ENCODE measurements at regions not wholly inside any gene's neighbourhood (a gene's known extent, or its start where the extent isn't known, plus 50 kb on each side); places are given as distances from the start of the nearest gene placed in this dataset.

DNA sequence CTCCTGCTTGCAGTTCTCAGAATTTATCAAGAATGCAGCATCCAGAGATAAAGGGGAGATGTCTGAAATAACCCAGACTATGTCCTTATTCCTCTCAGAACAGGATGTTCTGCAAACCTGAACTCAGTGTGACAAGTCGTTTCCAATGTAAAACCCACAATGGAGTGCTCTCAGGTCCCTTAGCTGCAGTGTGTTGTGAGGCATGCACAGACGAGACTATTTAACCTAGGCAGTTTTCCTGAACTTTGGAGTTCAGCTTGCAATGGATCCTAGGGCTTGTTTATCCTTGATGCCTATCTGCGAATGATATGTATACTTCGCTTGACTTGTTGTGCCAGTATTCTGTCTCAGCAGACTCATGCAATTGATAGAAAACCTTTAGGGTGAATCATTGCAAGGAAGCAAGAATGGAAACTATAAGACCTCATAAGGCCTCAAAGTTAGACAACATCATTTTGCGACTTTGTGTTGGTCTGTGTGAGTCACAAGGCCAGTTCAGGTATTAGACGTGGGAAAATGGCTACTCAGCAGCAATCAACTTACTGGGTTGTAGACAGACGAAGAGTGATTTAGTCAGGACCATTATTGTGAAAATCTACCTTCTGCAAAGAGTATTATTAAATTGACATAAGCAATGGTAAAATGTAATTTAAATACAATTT lies 2439.9 kb upstream of the PCDH20 start:
- ATAC-seq (no peak), DNase-seq (ENCODE audit: low read depth, low spot score) (no peak), FAIRE-seq (no peak)
- in situ Hi-C loops (cut with MboI) (no loop called here), intact Hi-C loops (cut with micrococcal nuclease; ENCODE audit: unreplicated experiment) (no loop called here)
- TF ChIP-seq CBX5 (IDR thresholded peaks at IDR 0.05; ENCODE audit: low read depth): no peak
- no peak for TF ChIP-seq ETV6 (conservative IDR thresholded peaks at IDR 0.05 in 1 of 2, IDR thresholded peaks at IDR 0.05 in 1 of 2; ENCODE audit: borderline replicate concordance in 1 of 2, low read depth in 1 of 2)
- TF ChIP-seq RFX5 (IDR thresholded peaks at IDR 0.05; ENCODE audit: low read depth, low read length): no peak
- TF ChIP-seq HDGF (IDR thresholded peaks at IDR 0.05): no peak
- TF ChIP-seq RELB (IDR thresholded peaks at IDR 0.05; ENCODE audit: low read depth): no peak
- no peak for TF ChIP-seq ZZZ3 (IDR thresholded peaks at IDR 0.05; ENCODE audit: control insufficient read depth, insufficient read length, low read depth)
- no peak for TF ChIP-seq KDM1A (IDR thresholded peaks at IDR 0.05; ENCODE audit: borderline replicate concordance)
- TF ChIP-seq NR2F1 (conservative IDR thresholded peaks at IDR 0.05): no peak
- TF ChIP-seq TCF3 (IDR thresholded peaks at IDR 0.05; ENCODE audit: borderline replicate concordance, insufficient read depth, low read depth, low read length): no peak
- no peak for TF ChIP-seq YBX1 (IDR thresholded peaks at IDR 0.05)
- TF ChIP-seq STAT1 (conservative IDR thresholded peaks at IDR 0.05): no peak
- TF ChIP-seq ASH2L (IDR thresholded peaks at IDR 0.05; ENCODE audit: borderline replicate concordance, low read depth): no peak
- TF ChIP-seq, protein P1, sequence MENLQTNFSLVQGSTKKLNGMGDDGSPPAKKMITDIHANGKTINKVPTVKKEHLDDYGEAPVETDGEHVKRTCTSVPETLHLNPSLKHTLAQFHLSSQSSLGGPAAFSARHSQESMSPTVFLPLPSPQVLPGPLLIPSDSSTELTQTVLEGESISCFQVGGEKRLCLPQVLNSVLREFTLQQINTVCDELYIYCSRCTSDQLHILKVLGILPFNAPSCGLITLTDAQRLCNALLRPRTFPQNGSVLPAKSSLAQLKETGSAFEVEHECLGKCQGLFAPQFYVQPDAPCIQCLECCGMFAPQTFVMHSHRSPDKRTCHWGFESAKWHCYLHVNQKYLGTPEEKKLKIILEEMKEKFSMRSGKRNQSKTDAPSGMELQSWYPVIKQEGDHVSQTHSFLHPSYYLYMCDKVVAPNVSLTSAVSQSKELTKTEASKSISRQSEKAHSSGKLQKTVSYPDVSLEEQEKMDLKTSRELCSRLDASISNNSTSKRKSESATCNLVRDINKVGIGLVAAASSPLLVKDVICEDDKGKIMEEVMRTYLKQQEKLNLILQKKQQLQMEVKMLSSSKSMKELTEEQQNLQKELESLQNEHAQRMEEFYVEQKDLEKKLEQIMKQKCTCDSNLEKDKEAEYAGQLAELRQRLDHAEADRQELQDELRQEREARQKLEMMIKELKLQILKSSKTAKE (IDR thresholded peaks at IDR 0.05; ENCODE audit: low read depth, poor library complexity, severe bottlenecking): no peak
- Histone ChIP-seq H3K36me3 (ENCODE audit: control insufficient read depth in 2 of 2, insufficient read depth in 2 of 2, low read length in 1 of 2) (no peaks in the 10 kb centered on the region), H3K4me1 (ENCODE audit: control insufficient read depth, insufficient read depth, low read length) (no peaks in the 10 kb centered on the region), H3K4me2 (ENCODE audit: control insufficient read depth, insufficient read depth) (no peak overlapping the region), H3K9me3 (replicated peaks; ENCODE audit: control insufficient read depth, insufficient read depth, low read length) (no peaks in the 10 kb centered on the region), H3K9ac (ENCODE audit: control insufficient read depth, insufficient read depth, low read length) (no peak overlapping the region), H3K79me2 (ENCODE audit: control insufficient read depth, insufficient read depth, low read length) (no peaks in the 10 kb centered on the region), H3K4me3 (no peak overlapping the region), H3K27ac (ENCODE audit: control insufficient read depth, insufficient read depth) (no peak overlapping the region), H4K20me1 (ENCODE audit: control insufficient read depth, insufficient read depth) (no peaks in the 10 kb centered on the region), H2AFZ (ENCODE audit: control insufficient read depth, low read depth, low read length) (no peak overlapping the region), H3K27me3 (replicated peaks in 1 of 2; ENCODE audit: control insufficient read depth in 2 of 2, insufficient read depth in 2 of 2, low read length in 1 of 2) (no peaks in the 10 kb centered on the region)
- SMC1A ChIA-PET (ENCODE audit: uncharacterized antibody, unreplicated experiment): interaction anchor here (1.3 kb wide), 1 partner anchor 10 kb away, joined by 3 read pairs; no protein-coding TSS in a partner anchor
- BruUV-seq (replicated peaks): no TSS peak
- POLR2A ChIA-PET: no interaction called here
- WGBS (ENCODE audit: insufficient coverage, insufficient replicate concordance, low lambda C conversion rate, missing lambda C conversion rate): 38% methylated on average over 7 of the region's 7 CpGs
- CTCF ChIA-PET: no interaction called here
- RAD21 ChIA-PET (ENCODE audit: unreplicated experiment): no interaction called here
